SK-N-MC (cell line): ENCODE measurements at regions not wholly inside any gene's neighbourhood (a gene's known extent, or its start where the extent isn't known, plus 50 kb on each side); places are given as distances from the start of the nearest gene placed in this dataset.
"Not testable (repeated sequence)": the region's sequence is repeated elsewhere in the genome, so short reads cannot be mapped to it uniquely, and the experiment has no call there.

ENCODE experiments used
- EZH2 ChIP-seq: fragments of 200-600 bp; sonication (generic); IDR thresholded peaks from one replicate; pipeline ENCODE4 v1.6.1; 2017; ENCODE audit warnings: antibody characterized with exemption
- FOXP2 ChIP-seq: optimal IDR thresholded peaks from 2 replicates; pipeline ENCODE3; 2011; ENCODE audit warnings: mild to moderate bottlenecking, moderate library complexity; ENCODE audit not compliant: insufficient read depth; ENCODE audit errors: extremely low read length, control extremely low read depth
- POLR2AphosphoS5 ChIP-seq: IDR thresholded peaks from 2 replicates; pipeline ENCODE4 v1.6.1; 2012; ENCODE audit warnings: mild to moderate bottlenecking, low read depth, low read length, borderline replicate concordance

DNA sequence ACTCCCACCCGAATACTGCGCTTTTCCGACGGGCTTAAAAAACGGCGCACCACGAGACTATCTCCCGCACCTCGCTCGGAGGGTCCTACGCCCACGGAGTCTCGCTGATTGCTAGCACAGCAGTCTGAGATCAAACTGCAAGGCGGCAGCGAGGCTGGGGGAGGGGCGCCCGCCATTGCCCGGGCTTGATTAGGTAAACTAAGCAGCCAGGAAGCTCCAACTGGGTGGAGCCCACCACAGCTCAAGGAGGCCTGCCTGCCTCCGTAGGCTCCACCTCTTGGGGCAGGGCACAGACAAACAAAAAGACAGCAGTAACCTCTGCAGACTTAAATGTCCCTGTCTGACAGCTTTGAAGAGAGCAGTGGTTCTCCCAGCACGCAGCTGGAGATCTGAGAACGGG lies 89.5 kb downstream of the MRPL36 start:
- not testable (repeated sequence) for TF ChIP-seq EZH2, POLR2AphosphoS5, FOXP2
